A673 (cell line): ENCODE measurements at regions not wholly inside any gene's neighbourhood (a gene's known extent, or its start where the extent isn't known, plus 50 kb on each side); places are given as distances from the start of the nearest gene placed in this dataset.
A peak's percentile ranks its signal among the peaks of the same experiment; 100 is the strongest.

Experiments
- BruUV-seq: library from RNA; stranded (reverse); fragments of 400-500 nt; replicated peaks from 2 replicates; lab custom pipeline; 2021; lab: Mats Ljungman, UMichigan
- CTCF ChIA-PET: fragments of 300-600 bp; sonication (Branson Sonifier 250); formaldehyde crosslinking; loops from one replicate; lab custom pipeline; 2022; ENCODE audit warnings: antibody characterized with exemption; lab: Charles Lee
- POLR2A ChIA-PET: fragments of 300-600 bp; sonication (Branson Sonifier 250); formaldehyde crosslinking; loops from one replicate; lab custom pipeline; 2022; ENCODE audit warnings: antibody characterized with exemption; ENCODE audit not compliant: low non-redundant PET; lab: Charles Lee
- DNase-seq: peaks from one replicate; pipeline ENCODE4 v3.0.0-alpha.2; 2015; ENCODE audit warnings: low spot score
- H3K27ac ChIP-seq: fragments of 200-600 bp; sonication (generic); 2 replicates; pipeline ENCODE4 v1.5.1; 2016; ENCODE audit warnings: mixed run types, low read depth, mild to moderate bottlenecking, mixed read lengths, antibody characterized with exemption, low read length; ENCODE audit not compliant: poor library complexity, severe bottlenecking
- H3K27me3 ChIP-seq: fragments of 200-600 bp; sonication (generic); replicated peaks from 2 replicates; pipeline ENCODE4 v1.6.1; 2017; ENCODE audit warnings: mixed run types, low read depth, mild to moderate bottlenecking, mixed read lengths, antibody characterized with exemption, low read length; ENCODE audit not compliant: insufficient read depth, poor library complexity
- H3K36me3 ChIP-seq: fragments of 200-600 bp; sonication (generic); 2 replicates; pipeline ENCODE4 v1.6.1; 2016; ENCODE audit warnings: mixed run types, mild to moderate bottlenecking, mixed read lengths, antibody characterized with exemption, low read length; ENCODE audit not compliant: insufficient read depth, poor library complexity, severe bottlenecking
- H3K4me1 ChIP-seq: fragments of 200-600 bp; sonication (generic); 2 replicates; pipeline ENCODE4 v1.6.1; 2017; ENCODE audit warnings: mixed run types, mild to moderate bottlenecking, mixed read lengths, antibody characterized with exemption, low read length; ENCODE audit not compliant: insufficient read depth, poor library complexity, severe bottlenecking
- H3K4me3 ChIP-seq: fragments of 200-600 bp; sonication (generic); 2 replicates; pipeline ENCODE4 v1.5.1; 2016; ENCODE audit warnings: low read depth, mixed run types, mild to moderate bottlenecking, mixed read lengths, low read length; ENCODE audit not compliant: poor library complexity, severe bottlenecking
- H3K9me3 ChIP-seq: fragments of 200-600 bp; sonication (generic); 2 replicates; pipeline ENCODE4 v1.6.1; 2016; ENCODE audit warnings: mixed run types, low read depth, mild to moderate bottlenecking, mixed read lengths, antibody characterized with exemption, low read length; ENCODE audit not compliant: poor library complexity, severe bottlenecking
- CTCF ChIP-seq: fragments of 300-800, 200-600 bp; sonication (generic); conservative IDR thresholded peaks from 2 replicates; pipeline ENCODE4 v1.5.1; 2017; ENCODE audit warnings: low read depth, mild to moderate bottlenecking, antibody characterized with exemption, low read length, moderate library complexity, mixed read lengths
- EZH2 ChIP-seq: fragments of 200-600 bp; sonication (generic); IDR thresholded peaks from 2 replicates; pipeline ENCODE4 v1.6.1; 2017; ENCODE audit warnings: borderline replicate concordance, low read depth, mild to moderate bottlenecking, mixed read lengths, antibody characterized with exemption, low read length; ENCODE audit not compliant: poor library complexity, severe bottlenecking
- intact Hi-C: fragments of 100-400 bp; cut with micrococcal nuclease; formaldehyde crosslinking; loops from one replicate; pipeline ENCODE4 v1.10.0; 2022; ENCODE audit not compliant: unreplicated experiment

GRCh38 chr12:75848961-75849360 is 182.6 kb downstream of the PHLDA1 start:
- TF ChIP-seq CTCF = no peak
- TF ChIP-seq EZH2 = no peak
- intact Hi-C loops = no loop called here
- no TSS peak for BruUV-seq
- no peak overlapping the region for H3K4me3 ChIP-seq
- ChIA-PET POLR2A (interaction anchor here (0.6 kb wide), 1 partner anchor 613 kb away, joined by 3 read pairs; no protein-coding TSS in a partner anchor), CTCF (no interaction called here)
- no peaks in the 10 kb centered on the region for H3K27me3 ChIP-seq
- H3K4me1 ChIP-seq = peaks cover 10% of the 10 kb centered on the region
- peak; percentile 7 for DNase-seq
- no peaks in the 10 kb centered on the region for H3K36me3 ChIP-seq
- H3K9me3 ChIP-seq = no peaks in the 10 kb centered on the region
- H3K27ac ChIP-seq = no peak overlapping the region

GRCh38 chr12:75848431-75848925 is 183.1 kb downstream of the PHLDA1 start:
- no peaks in the 10 kb centered on the region for H3K9me3 ChIP-seq
- H3K36me3 ChIP-seq = no peaks in the 10 kb centered on the region
- H3K27ac ChIP-seq = no peak overlapping the region
- no TSS peak for BruUV-seq
- peak; percentile 7 for DNase-seq
- POLR2A ChIA-PET = interaction anchor here (0.6 kb wide), 1 partner anchor 613 kb away, joined by 3 read pairs; no protein-coding TSS in a partner anchor
- H3K4me1 ChIP-seq = peaks cover 10% of the 10 kb centered on the region
- no peaks in the 10 kb centered on the region for H3K27me3 ChIP-seq
- CTCF ChIA-PET = no interaction called here
- TF ChIP-seq EZH2 (no peak), CTCF (no peak)
- H3K4me3 ChIP-seq = no peak overlapping the region
- intact Hi-C loops = no loop called here

GRCh38 chr12:75846102-75846501 is 185.5 kb downstream of the PHLDA1 start:
- CTCF ChIA-PET = no interaction called here
- peaks cover 10% of the 10 kb centered on the region for H3K4me1 ChIP-seq
- DNase-seq = no peak
- H3K4me3 ChIP-seq = no peak overlapping the region
- intact Hi-C loops = no loop called here
- H3K36me3 ChIP-seq = no peaks in the 10 kb centered on the region
- no peaks in the 10 kb centered on the region for H3K27me3 ChIP-seq
- no peak for TF ChIP-seq EZH2
- TF ChIP-seq CTCF = no peak
- no peaks in the 10 kb centered on the region for H3K9me3 ChIP-seq
- no peak overlapping the region for H3K27ac ChIP-seq
- BruUV-seq = no TSS peak
- POLR2A ChIA-PET = no interaction called here
